Endothelial cell of umbilical vein (primary cell): ENCODE measurements at regions not wholly inside any gene's neighbourhood (a gene's known extent, or its start where the extent isn't known, plus 50 kb on each side); places are given as distances from the start of the nearest gene placed in this dataset.

Source experiments
- CTCF ChIP-seq, 2 donors: IDR thresholded peaks; 1 replicate in 1 of 2; 2 replicates in 1 of 2; pipeline ENCODE4 v1.5.1; 2011; ENCODE audit warnings: low read length in 2 of 2, mild to moderate bottlenecking in 2 of 2, moderate library complexity in 2 of 2, control low read depth in 1 of 2, inconsistent platforms in 1 of 2, low read depth in 1 of 2; ENCODE audit not compliant: insufficient read depth in 1 of 2; ENCODE audit errors: extremely low read depth in 1 of 2
- EZH2 ChIP-seq: IDR thresholded peaks from 2 replicates; pipeline ENCODE4 v1.6.1; 2012; ENCODE audit warnings: borderline replicate concordance, low read depth, mild to moderate bottlenecking, moderate library complexity, low read length, inconsistent platforms; ENCODE audit not compliant: severe bottlenecking
- FOS ChIP-seq: IDR thresholded peaks from 2 replicates; pipeline ENCODE4 v1.6.1; 2011; ENCODE audit warnings: mild to moderate bottlenecking, low read length, moderate library complexity, borderline replicate concordance; ENCODE audit not compliant: insufficient read depth
- GATA2 ChIP-seq: IDR thresholded peaks from 2 replicates; pipeline ENCODE4 v1.7.0; 2011; ENCODE audit warnings: low read depth, mild to moderate bottlenecking, moderate library complexity, mixed read lengths, low read length; ENCODE audit not compliant: insufficient read length, insufficient read depth
- JUN ChIP-seq: IDR thresholded peaks from 2 replicates; pipeline ENCODE4 v1.6.1; 2011; ENCODE audit warnings: borderline replicate concordance, low read depth; ENCODE audit not compliant: insufficient read length, insufficient read depth
- MAX ChIP-seq: IDR thresholded peaks from 2 replicates; pipeline ENCODE4 v1.6.1; 2011; ENCODE audit not compliant: insufficient read depth, insufficient read length
- MYC ChIP-seq: IDR thresholded peaks from one replicate; pipeline ENCODE4 v1.6.1; 2011; ENCODE audit warnings: mild to moderate bottlenecking, low read depth, low read length
- POLR2A ChIP-seq: IDR thresholded peaks from 2 replicates; pipeline ENCODE4 v1.6.1; 2012; ENCODE audit warnings: low read depth, mild to moderate bottlenecking, control low read depth, low read length

- TF ChIP-seq CTCF (IDR thresholded peaks at IDR 0.05; ENCODE audit: extremely low read depth in 1 of 2, insufficient read depth in 1 of 2, low read depth in 1 of 2, low read length in 2 of 2) (no peak), JUN (no peak), MAX (no peak), EZH2 (no peak), POLR2A (no peak), FOS (no peak), MYC (no peak), GATA2 (no peak)
These were observed 315.1 kb upstream of the MME start for GRCh38 chr3:154764856-154765640.
